ENCODE measurements at regions not wholly inside any gene's neighbourhood (a gene's known extent, or its start where the extent isn't known, plus 50 kb on each side); places are given as distances from the start of the nearest gene placed in this dataset.

DNA sequence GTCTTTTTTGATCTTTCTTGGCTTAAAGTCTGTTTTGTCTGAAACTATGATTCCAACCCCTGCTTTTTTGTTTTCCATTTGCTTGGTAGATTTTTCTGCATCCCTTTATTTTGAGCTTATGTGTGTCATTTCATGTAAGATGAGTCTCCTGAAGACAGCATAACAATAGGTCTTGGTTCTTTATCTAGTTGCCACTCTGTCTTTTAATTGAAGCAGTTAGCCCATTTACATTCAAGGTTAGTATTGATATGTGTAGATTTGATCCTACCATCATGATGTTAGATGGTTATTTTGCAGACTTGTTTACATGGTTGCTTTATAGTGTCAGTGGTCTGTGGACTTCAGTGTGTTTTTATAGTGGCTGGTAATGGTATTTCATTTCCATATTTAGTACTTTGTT lies 1678.9 kb downstream of the PCDH9 start:
- no peak overlapping the region for H3K27ac ChIP-seq

DNA sequence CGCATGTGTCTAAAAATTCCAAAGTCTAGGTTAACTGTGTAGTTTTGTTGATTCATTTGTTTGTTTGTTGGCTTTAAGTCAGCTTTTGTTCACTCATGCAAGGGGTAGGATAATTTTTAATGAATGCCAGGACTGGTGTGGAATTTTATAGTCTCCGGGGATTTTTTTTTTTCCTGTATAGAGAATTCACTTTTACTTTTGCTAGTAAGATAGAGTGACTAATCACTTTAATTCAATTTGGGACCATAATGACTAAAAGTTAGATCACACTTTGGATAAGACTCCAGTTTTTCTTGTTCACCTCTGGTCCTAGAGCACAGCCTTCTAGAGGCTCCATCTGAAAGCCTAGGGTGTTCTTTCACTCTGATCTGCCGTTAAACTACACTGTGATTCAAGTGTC lies 1690.0 kb downstream of the PCDH9 start:
- no peaks in the 10 kb centered on the region for H3K27me3 ChIP-seq
- H3K4me1 ChIP-seq (ENCODE audit: insufficient read depth): no peaks in the 10 kb centered on the region
- H3K4me3 ChIP-seq: no peak overlapping the region
- no peak for DNase-seq
- no peak overlapping the region for H3K27ac ChIP-seq
- H3K9me3 ChIP-seq: no peaks in the 10 kb centered on the region
- intact Hi-C loops (cut with DNase I): no loop called here
- TF ChIP-seq EP300 (IDR thresholded peaks at IDR 0.05): no peak
- TF ChIP-seq, protein P1, sequence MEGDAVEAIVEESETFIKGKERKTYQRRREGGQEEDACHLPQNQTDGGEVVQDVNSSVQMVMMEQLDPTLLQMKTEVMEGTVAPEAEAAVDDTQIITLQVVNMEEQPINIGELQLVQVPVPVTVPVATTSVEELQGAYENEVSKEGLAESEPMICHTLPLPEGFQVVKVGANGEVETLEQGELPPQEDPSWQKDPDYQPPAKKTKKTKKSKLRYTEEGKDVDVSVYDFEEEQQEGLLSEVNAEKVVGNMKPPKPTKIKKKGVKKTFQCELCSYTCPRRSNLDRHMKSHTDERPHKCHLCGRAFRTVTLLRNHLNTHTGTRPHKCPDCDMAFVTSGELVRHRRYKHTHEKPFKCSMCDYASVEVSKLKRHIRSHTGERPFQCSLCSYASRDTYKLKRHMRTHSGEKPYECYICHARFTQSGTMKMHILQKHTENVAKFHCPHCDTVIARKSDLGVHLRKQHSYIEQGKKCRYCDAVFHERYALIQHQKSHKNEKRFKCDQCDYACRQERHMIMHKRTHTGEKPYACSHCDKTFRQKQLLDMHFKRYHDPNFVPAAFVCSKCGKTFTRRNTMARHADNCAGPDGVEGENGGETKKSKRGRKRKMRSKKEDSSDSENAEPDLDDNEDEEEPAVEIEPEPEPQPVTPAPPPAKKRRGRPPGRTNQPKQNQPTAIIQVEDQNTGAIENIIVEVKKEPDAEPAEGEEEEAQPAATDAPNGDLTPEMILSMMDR (IDR thresholded peaks at IDR 0.05): no peak
- TF ChIP-seq POLR2A (IDR thresholded peaks at IDR 0.05): no peak
- H3K36me3 ChIP-seq: no peaks in the 10 kb centered on the region
- WGBS, 3 donors: 92 to 93% (median 93%) methylated on average over 3 of the region's 3 CpGs

More for the DNA sequence above, 1678.9 kb downstream of the PCDH9 start:
- DNase-seq: no peak
- H3K4me1 ChIP-seq (ENCODE audit: insufficient read depth): no peaks in the 10 kb centered on the region
- H3K27me3 ChIP-seq: no peaks in the 10 kb centered on the region
- TF ChIP-seq EP300 (IDR thresholded peaks at IDR 0.05): no peak
- TF ChIP-seq POLR2A (IDR thresholded peaks at IDR 0.05): no peak
- TF ChIP-seq, protein P1 (IDR thresholded peaks at IDR 0.05): no peak
- no peak overlapping the region for H3K4me3 ChIP-seq
- no peaks in the 10 kb centered on the region for H3K9me3 ChIP-seq
- H3K36me3 ChIP-seq: no peaks in the 10 kb centered on the region
- intact Hi-C loops (cut with DNase I): no loop called here

DNA sequence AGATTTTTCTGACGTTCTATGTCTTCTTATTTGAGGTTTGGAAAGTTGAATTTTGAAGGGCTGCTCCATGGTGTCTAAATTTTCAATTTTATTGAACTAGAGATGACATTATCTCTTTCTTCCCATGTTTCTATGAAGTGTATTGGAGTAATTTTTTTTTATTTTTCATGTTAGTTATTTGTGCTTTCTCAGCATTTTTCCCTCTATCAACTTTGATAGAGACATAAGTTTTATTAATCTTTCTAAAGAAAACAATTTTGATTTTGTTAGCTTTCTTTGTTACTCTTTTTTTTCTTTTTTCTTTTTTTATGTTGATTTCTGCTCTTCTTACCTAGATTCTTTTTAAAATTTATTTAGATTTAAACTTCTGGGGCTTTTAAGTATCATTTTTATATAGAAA lies 1694.8 kb downstream of the PCDH9 start:
- H3K27ac ChIP-seq: no peak overlapping the region
- H3K9me3 ChIP-seq: no peaks in the 10 kb centered on the region
- intact Hi-C loops (cut with DNase I): no loop called here
- no peak overlapping the region for H3K4me3 ChIP-seq
- no peaks in the 10 kb centered on the region for H3K4me1 ChIP-seq (ENCODE audit: insufficient read depth)
- no peaks in the 10 kb centered on the region for H3K36me3 ChIP-seq
- DNase-seq: no peak
- WGBS, 3 donors: 58 to 75% (median 72%) methylated on average over 1 of the region's 1 CpG
- H3K27me3 ChIP-seq: no peaks in the 10 kb centered on the region
- TF ChIP-seq EP300 (IDR thresholded peaks at IDR 0.05): no peak
- no peak for TF ChIP-seq POLR2A (IDR thresholded peaks at IDR 0.05)
- TF ChIP-seq, protein P1 (IDR thresholded peaks at IDR 0.05): no peak

DNA sequence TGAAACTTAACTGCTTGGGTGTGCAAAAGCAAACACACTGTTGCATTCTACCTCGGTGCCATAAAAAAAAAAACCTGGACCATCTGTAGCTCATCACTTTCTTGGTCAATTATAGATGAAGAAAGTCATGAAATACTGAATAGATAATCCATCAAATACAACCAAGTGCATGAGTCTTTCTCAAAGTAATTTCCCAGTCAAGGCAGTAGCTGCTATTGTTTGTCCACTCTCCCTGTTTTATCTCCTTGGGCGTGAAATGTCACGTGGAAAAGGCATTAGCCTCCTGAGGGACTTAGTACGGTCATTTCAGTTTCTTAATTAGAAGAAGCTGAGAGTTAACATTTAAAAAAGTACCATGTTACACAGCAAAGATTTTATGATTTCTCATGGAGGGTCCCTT lies 1697.9 kb downstream of the PCDH9 start:
- Histone ChIP-seq H3K27me3 (no peaks in the 10 kb centered on the region), H3K4me3 (no peak overlapping the region), H3K27ac (no peak overlapping the region), H3K36me3 (no peaks in the 10 kb centered on the region), H3K4me1 (ENCODE audit: insufficient read depth) (no peaks in the 10 kb centered on the region), H3K9me3 (no peaks in the 10 kb centered on the region)
- DNase-seq: no peak
- 64 to 77% (median 68%) methylated on average over 4 of the region's 4 CpGs for WGBS, 3 donors
- TF ChIP-seq EP300 (IDR thresholded peaks at IDR 0.05) (no peak), POLR2A (IDR thresholded peaks at IDR 0.05) (no peak)
- TF ChIP-seq, protein P1 (IDR thresholded peaks at IDR 0.05): no peak
- intact Hi-C loops (cut with DNase I): loop anchor here in 1 of 4 donors (5.0 kb wide), 1 partner anchor 190 kb away; no protein-coding TSS in a partner anchor

Measured in ovary (tissue), 7 donors.